ENCODE measurements at regions not wholly inside any gene's neighbourhood (a gene's known extent, or its start where the extent isn't known, plus 50 kb on each side); places are given as distances from the start of the nearest gene placed in this dataset.

- no peak for DNase-seq (ENCODE audit: low spot score)
These were observed 240.0 kb upstream of the CFAP20DC start for GRCh38 chr3:59289831-59290230.

GRCh38 chr3:59288951-59289350 lies 239.1 kb upstream of the CFAP20DC start:
- no peak for DNase-seq (ENCODE audit: low spot score)

- DNase-seq (ENCODE audit: low spot score) = no peak
These were observed 237.1 kb upstream of the CFAP20DC start for GRCh38 chr3:59286791-59287531.

- no peak for DNase-seq (ENCODE audit: low spot score)
These were observed 235.7 kb upstream of the CFAP20DC start for GRCh38 chr3:59285560-59285959.

- DNase-seq (ENCODE audit: low spot score) = no peak
These were observed 235.1 kb upstream of the CFAP20DC start for GRCh38 chr3:59284926-59285325.

GRCh38 chr3:59280113-59280512 lies 230.3 kb upstream of the CFAP20DC start:
- no peak for DNase-seq (ENCODE audit: low spot score)

- no peak for DNase-seq (ENCODE audit: low spot score)
These were observed 228.0 kb upstream of the CFAP20DC start for GRCh38 chr3:59277816-59278215.

GRCh38 chr3:59277201-59277600 lies 227.4 kb upstream of the CFAP20DC start:
- no peak for DNase-seq (ENCODE audit: low spot score)

GRCh38 chr3:59273976-59274375 lies 224.2 kb upstream of the CFAP20DC start:
- DNase-seq (ENCODE audit: low spot score) = no peak

- DNase-seq (ENCODE audit: low spot score) = no peak
These were observed 222.1 kb upstream of the CFAP20DC start for GRCh38 chr3:59271971-59272370.

GRCh38 chr3:59270921-59271320 lies 221.1 kb upstream of the CFAP20DC start:
- no peak for DNase-seq (ENCODE audit: low spot score)

GRCh38 chr3:59270209-59270608 lies 220.4 kb upstream of the CFAP20DC start:
- DNase-seq (ENCODE audit: low spot score) = no peak

GRCh38 chr3:59268170-59268569 lies 218.3 kb upstream of the CFAP20DC start:
- no peak for DNase-seq (ENCODE audit: low spot score)

- no peak for DNase-seq (ENCODE audit: low spot score)
These were observed 217.2 kb upstream of the CFAP20DC start for GRCh38 chr3:59267021-59267420.

GRCh38 chr3:59266551-59266950 lies 216.7 kb upstream of the CFAP20DC start:
- no peak for DNase-seq (ENCODE audit: low spot score)

- no peak for DNase-seq (ENCODE audit: low spot score)
These were observed 215.7 kb upstream of the CFAP20DC start for GRCh38 chr3:59265566-59265965.

- DNase-seq (ENCODE audit: low spot score) = no peak
These were observed 214.5 kb upstream of the CFAP20DC start for GRCh38 chr3:59264366-59264765.

GRCh38 chr3:59263152-59263551 lies 213.3 kb upstream of the CFAP20DC start:
- DNase-seq (ENCODE audit: low spot score) = no peak

GRCh38 chr3:59262076-59262498 lies 212.3 kb upstream of the CFAP20DC start:
- DNase-seq (ENCODE audit: low spot score) = no peak

- no peak for DNase-seq (ENCODE audit: low spot score)
These were observed 211.2 kb upstream of the CFAP20DC start for GRCh38 chr3:59261009-59261408.

- no peak for DNase-seq (ENCODE audit: low spot score)
These were observed 208.9 kb upstream of the CFAP20DC start for GRCh38 chr3:59258550-59259260.

GRCh38 chr3:59257506-59257905 lies 207.7 kb upstream of the CFAP20DC start:
- DNase-seq (ENCODE audit: low spot score) = no peak

GRCh38 chr3:59256230-59256629 lies 206.4 kb upstream of the CFAP20DC start:
- DNase-seq (ENCODE audit: low spot score) = no peak

GRCh38 chr3:59254976-59255375 lies 205.2 kb upstream of the CFAP20DC start:
- DNase-seq (ENCODE audit: low spot score) = no peak
